GM12878 (cell line): ENCODE measurements at regions not wholly inside any gene's neighbourhood (a gene's known extent, or its start where the extent isn't known, plus 50 kb on each side); places are given as distances from the start of the nearest gene placed in this dataset.

Experiments
- GATAD2B ChIP-seq: fragments of 450-650 bp; conservative IDR thresholded peaks from 2 replicates; pipeline ENCODE4 v1.6.1; 2017; ENCODE audit warnings: low read depth, mild to moderate bottlenecking, moderate library complexity
- MEF2A ChIP-seq: IDR thresholded peaks from 2 replicates; pipeline ENCODE4 v1.6.1; 2011; ENCODE audit warnings: low read depth, mild to moderate bottlenecking, low read length, moderate library complexity; ENCODE audit not compliant: insufficient read depth
- NFYA ChIP-seq: IDR thresholded peaks from 2 replicates; pipeline ENCODE4 v1.6.1; 2011; ENCODE audit warnings: low read depth, mild to moderate bottlenecking, low read length, improper control_type of control experiment, borderline replicate concordance
- POLR2A ChIP-seq: IDR thresholded peaks from 2 replicates; pipeline ENCODE4 v1.6.1; 2011; ENCODE audit warnings: low read depth, mild to moderate bottlenecking, low read length
- RELA ChIP-seq: fragments of 450-650 bp; IDR thresholded peaks from 2 replicates; pipeline ENCODE4 v1.8.0; 2014; ENCODE audit warnings: borderline replicate concordance; ENCODE audit not compliant: partially characterized antibody
- SPI1 ChIP-seq: IDR thresholded peaks from 2 replicates; pipeline ENCODE4 v1.6.1; 2011; ENCODE audit warnings: low read depth, mild to moderate bottlenecking, low read length, moderate library complexity, borderline replicate concordance; ENCODE audit not compliant: insufficient read depth
- YBX1 ChIP-seq: fragments of 450-650 bp; IDR thresholded peaks from 2 replicates; pipeline ENCODE4 v1.6.1; 2016; ENCODE audit warnings: antibody characterized with exemption
- ZNF274 ChIP-seq: IDR thresholded peaks from one replicate; pipeline ENCODE4 v1.8.0; 2011; ENCODE audit not compliant: insufficient read length, insufficient read depth
- TF ChIP-seq, protein P1 (sequence below): IDR thresholded peaks from 2 replicates; pipeline ENCODE4 v1.6.1; 2011; ENCODE audit warnings: low read depth, low read length, improper control_type of control experiment, borderline replicate concordance
- TF ChIP-seq, protein P2 (sequence below), 3 experiments: IDR thresholded peaks in 2 of 3; conservative IDR thresholded peaks in 1 of 3; 2 replicates each; pipeline ENCODE4 v1.5.1; 2011; ENCODE audit warnings: low read depth in 3 of 3, low read length in 3 of 3, mild to moderate bottlenecking in 3 of 3, control low read depth in 2 of 3, moderate library complexity in 2 of 3, inconsistent platforms in 1 of 3, mixed read lengths in 1 of 3; ENCODE audit not compliant: control insufficient read depth in 2 of 3, insufficient read depth in 1 of 3; ENCODE audit errors: extremely low read depth in 1 of 3

DNA sequence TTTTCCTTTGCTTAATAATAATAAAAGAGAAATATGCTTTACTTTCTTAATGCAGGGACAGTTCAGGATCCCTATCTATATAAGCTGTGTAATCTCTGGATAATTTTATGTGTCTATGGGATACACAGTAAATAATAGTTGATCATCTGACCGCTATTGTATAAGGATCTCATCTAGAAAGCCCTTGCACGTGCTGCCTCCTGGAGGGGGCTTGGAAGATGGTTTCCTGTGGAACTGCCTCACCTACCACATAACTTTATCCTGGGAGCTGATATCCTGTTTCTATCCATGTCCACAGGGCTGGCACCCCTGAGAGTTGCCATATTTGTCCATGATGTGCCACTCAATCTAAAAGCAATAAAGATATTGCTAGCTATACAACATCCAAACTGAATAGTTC is 139.3 kb upstream of the FRMPD4 start:
- TF ChIP-seq, protein P1, sequence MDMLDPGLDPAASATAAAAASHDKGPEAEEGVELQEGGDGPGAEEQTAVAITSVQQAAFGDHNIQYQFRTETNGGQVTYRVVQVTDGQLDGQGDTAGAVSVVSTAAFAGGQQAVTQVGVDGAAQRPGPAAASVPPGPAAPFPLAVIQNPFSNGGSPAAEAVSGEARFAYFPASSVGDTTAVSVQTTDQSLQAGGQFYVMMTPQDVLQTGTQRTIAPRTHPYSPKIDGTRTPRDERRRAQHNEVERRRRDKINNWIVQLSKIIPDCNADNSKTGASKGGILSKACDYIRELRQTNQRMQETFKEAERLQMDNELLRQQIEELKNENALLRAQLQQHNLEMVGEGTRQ, result no peak
- TF ChIP-seq POLR2A (no peak), NFYA (no peak), YBX1 (no peak), GATAD2B (no peak), MEF2A (no peak), RELA (no peak), SPI1 (no peak), ZNF274 (no peak)
- TF ChIP-seq, protein P2, sequence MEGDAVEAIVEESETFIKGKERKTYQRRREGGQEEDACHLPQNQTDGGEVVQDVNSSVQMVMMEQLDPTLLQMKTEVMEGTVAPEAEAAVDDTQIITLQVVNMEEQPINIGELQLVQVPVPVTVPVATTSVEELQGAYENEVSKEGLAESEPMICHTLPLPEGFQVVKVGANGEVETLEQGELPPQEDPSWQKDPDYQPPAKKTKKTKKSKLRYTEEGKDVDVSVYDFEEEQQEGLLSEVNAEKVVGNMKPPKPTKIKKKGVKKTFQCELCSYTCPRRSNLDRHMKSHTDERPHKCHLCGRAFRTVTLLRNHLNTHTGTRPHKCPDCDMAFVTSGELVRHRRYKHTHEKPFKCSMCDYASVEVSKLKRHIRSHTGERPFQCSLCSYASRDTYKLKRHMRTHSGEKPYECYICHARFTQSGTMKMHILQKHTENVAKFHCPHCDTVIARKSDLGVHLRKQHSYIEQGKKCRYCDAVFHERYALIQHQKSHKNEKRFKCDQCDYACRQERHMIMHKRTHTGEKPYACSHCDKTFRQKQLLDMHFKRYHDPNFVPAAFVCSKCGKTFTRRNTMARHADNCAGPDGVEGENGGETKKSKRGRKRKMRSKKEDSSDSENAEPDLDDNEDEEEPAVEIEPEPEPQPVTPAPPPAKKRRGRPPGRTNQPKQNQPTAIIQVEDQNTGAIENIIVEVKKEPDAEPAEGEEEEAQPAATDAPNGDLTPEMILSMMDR (IDR thresholded peaks at IDR 0.05 in 2 of 3, conservative IDR thresholded peaks at IDR 0.05 in 1 of 3; ENCODE audit: control insufficient read depth in 2 of 3, extremely low read depth in 1 of 3, insufficient read depth in 1 of 3, low read depth in 3 of 3, low read length in 3 of 3), result no peak
